K562 (cell line): ENCODE measurements at regions not wholly inside any gene's neighbourhood (a gene's known extent, or its start where the extent isn't known, plus 50 kb on each side); places are given as distances from the start of the nearest gene placed in this dataset.

Experiments used
- ATAC-seq: fragments of 200-7000 bp; cut with Tn5 transposase; 3 replicates; pipeline ENCODE4 v1.9.1; 2020; ENCODE audit warnings: moderate library complexity
- BruUV-seq: library from RNA; stranded (reverse); fragments of 400-500 nt; replicated peaks from 2 replicates; lab custom pipeline; 2021; lab: Mats Ljungman, UMichigan
- CTCF ChIA-PET: fragments of 300-600 bp; formaldehyde crosslinking; extraction: SDS; loops from one replicate; lab custom pipeline; 2021; ENCODE audit warnings: low intra/inter-chr PET ratio; lab: Yijun Ruan, JAX
- POLR2A ChIA-PET: fragments of 300-600, 350-650 bp; sonication (Branson Sonifier 250); formaldehyde crosslinking; extraction: SDS; loops from one replicate; lab custom pipeline; 2021; ENCODE audit warnings: antibody characterized with exemption, inconsistent platforms; lab: Yijun Ruan, JAX
- DNase-seq, 4 experiments: peaks; one replicate each; pipeline versions ENCODE4 v3.0.0 to v3.0.0-alpha.2; 2011 to 2018; ENCODE audit warnings: low spot score in 3 of 4, mixed read lengths in 3 of 4; ENCODE audit errors: extremely low read depth in 1 of 4
- FAIRE-seq: peaks from 2 replicates; lab custom pipeline; 2011; peaks lifted over from hg19 to GRCh38; lab: Jason Lieb, UNC
- H2AFZ ChIP-seq: 2 replicates; pipeline ENCODE4 v1.6.0; 2011; ENCODE audit warnings: low read depth, low read length, control low read depth, inconsistent platforms
- H3K27ac ChIP-seq: fragments of 200-600 bp; 3 replicates; pipeline ENCODE4 v1.8.0; 2011; ENCODE audit warnings: low read depth, mild to moderate bottlenecking, control low read depth, inconsistent platforms, low read length, moderate library complexity, mixed read lengths; ENCODE audit errors: extremely low read depth
- H3K27me3 ChIP-seq, 2 experiments: fragments of 300-600 bp in 1 of 2; 2 replicates in 1 of 2; 3 replicates in 1 of 2; pipeline versions ENCODE4 v1.6.0 to v1.8.0; 2011; ENCODE audit warnings: inconsistent platforms in 2 of 2, low read length in 2 of 2, mild to moderate bottlenecking in 1 of 2, mixed read lengths in 1 of 2, moderate library complexity in 1 of 2; ENCODE audit not compliant: control insufficient read depth in 2 of 2, insufficient read depth in 2 of 2
- H3K36me3 ChIP-seq: fragments of 300-600 bp; 3 replicates; pipeline ENCODE4 v1.8.0; 2011; ENCODE audit warnings: mild to moderate bottlenecking, low read length, inconsistent platforms; ENCODE audit not compliant: control insufficient read depth, insufficient read depth
- H3K4me1 ChIP-seq, 2 experiments: fragments of 200-600 bp in 1 of 2; replicated peaks in 1 of 2; 2 replicates in 1 of 2; 3 replicates in 1 of 2; pipeline versions ENCODE4 v1.5.1 to v1.8.0; 2011; ENCODE audit warnings: inconsistent platforms in 2 of 2, low read length in 2 of 2, mild to moderate bottlenecking in 1 of 2, mixed read lengths in 1 of 2, moderate library complexity in 1 of 2; ENCODE audit not compliant: control insufficient read depth in 2 of 2, insufficient read depth in 2 of 2
- H3K4me2 ChIP-seq: 2 replicates; pipeline ENCODE4 v1.6.1; 2011; ENCODE audit warnings: low read length, control low read depth, inconsistent platforms, mixed read lengths; ENCODE audit not compliant: insufficient read depth
- H3K4me3 ChIP-seq: fragments of 200-600 bp; sonication (generic), shearing (Covaris generic); 2 replicates; pipeline ENCODE4 v1.5.1; 2016; ENCODE audit warnings: control low read depth, inconsistent platforms
- H3K79me2 ChIP-seq: fragments of 200-600 bp; 3 replicates; pipeline ENCODE4 v1.8.0; 2011; ENCODE audit warnings: low read length, inconsistent platforms; ENCODE audit not compliant: control insufficient read depth, insufficient read depth
- H3K9ac ChIP-seq, 2 experiments: 2 replicates each; pipeline versions ENCODE4 v1.6.0 to v1.6.1; 2011; ENCODE audit warnings: low read depth in 2 of 2, low read length in 2 of 2, control low read depth in 1 of 2, inconsistent platforms in 1 of 2, mild to moderate bottlenecking in 1 of 2, mixed read lengths in 1 of 2; ENCODE audit not compliant: insufficient read depth in 1 of 2
- H3K9me1 ChIP-seq: one replicate; pipeline ENCODE4 v1.6.0; 2011; ENCODE audit warnings: inconsistent platforms, mild to moderate bottlenecking, low read length, moderate library complexity; ENCODE audit not compliant: control insufficient read depth, insufficient read depth
- H3K9me3 ChIP-seq: replicated peaks from 2 replicates; pipeline ENCODE4 v1.5.1; 2011; ENCODE audit warnings: low read depth, low read length, inconsistent platforms; ENCODE audit not compliant: control insufficient read depth, insufficient read depth
- H4K20me1 ChIP-seq: replicated peaks from 2 replicates; pipeline ENCODE4 v1.6.1; 2011; ENCODE audit warnings: low read length, inconsistent platforms, mixed read lengths; ENCODE audit not compliant: control insufficient read depth, insufficient read depth
- CBX3 ChIP-seq, 2 experiments: IDR thresholded peaks; 1 replicate in 1 of 2; 2 replicates in 1 of 2; pipeline ENCODE4 v1.6.1; 2012; ENCODE audit warnings: inconsistent platforms in 2 of 2, low read length in 2 of 2, borderline replicate concordance in 1 of 2, control low read depth in 1 of 2
- CBX5 ChIP-seq: IDR thresholded peaks from 2 replicates; pipeline ENCODE4 v1.6.1; 2014; ENCODE audit warnings: low read depth, borderline replicate concordance
- CCNT2 ChIP-seq: IDR thresholded peaks from 2 replicates; pipeline ENCODE4 v1.6.1; 2011; ENCODE audit warnings: borderline replicate concordance, low read depth, mild to moderate bottlenecking, moderate library complexity, mixed read lengths, low read length; ENCODE audit not compliant: insufficient read length; ENCODE audit errors: extremely low read depth
- ETS1 ChIP-seq: conservative IDR thresholded peaks from 2 replicates; pipeline ENCODE4 v1.6.1; 2011; ENCODE audit warnings: low read depth, mild to moderate bottlenecking, low read length; ENCODE audit not compliant: control insufficient read depth
- GABPB1 ChIP-seq: sonication (generic); formaldehyde crosslinking; IDR thresholded peaks from 2 replicates; pipeline ENCODE4 v1.8.0; 2022; ENCODE audit warnings: mild to moderate bottlenecking, missing genetic modification reagents
- GATA2 ChIP-seq: sonication (generic); formaldehyde crosslinking; IDR thresholded peaks from 2 replicates; pipeline ENCODE4 v1.4.0; 2020; ENCODE audit warnings: mild to moderate bottlenecking, missing genetic modification reagents
- GTF2E2 ChIP-seq: fragments of 200-800 bp; sonication (Bioruptor generic); IDR thresholded peaks from 2 replicates; pipeline ENCODE4 v1.6.1; 2016; ENCODE audit warnings: missing genetic modification characterization, missing compliant biosample characterization
- HLTF ChIP-seq: fragments of 450-650 bp; IDR thresholded peaks from 2 replicates; pipeline ENCODE4 v1.6.1; 2016
- HNRNPLL ChIP-seq: fragments of 200-400 bp; formaldehyde crosslinking; IDR thresholded peaks from 2 replicates; pipeline ENCODE4 v1.6.1; 2017; ENCODE audit warnings: low read length, low read depth, mild to moderate bottlenecking; ENCODE audit not compliant: poor library complexity, severe bottlenecking
- NBN ChIP-seq: fragments of 450-650 bp; IDR thresholded peaks from 2 replicates; pipeline ENCODE4 v1.6.1; 2016; ENCODE audit warnings: low read depth, mild to moderate bottlenecking
- PTTG1 ChIP-seq: fragments of 450-650 bp; IDR thresholded peaks from 2 replicates; pipeline ENCODE4 v1.6.1; 2016; ENCODE audit warnings: low read depth, mild to moderate bottlenecking, missing genetic modification characterization, missing compliant biosample characterization
- RFX7 ChIP-seq: fragments of 250-450 bp; sonication (Bioruptor Pico); IDR thresholded peaks from 2 replicates; pipeline ENCODE4 v1.5.1; 2021; ENCODE audit warnings: mild to moderate bottlenecking
- SMARCA4 ChIP-seq: fragments of 450-650 bp; IDR thresholded peaks from 2 replicates; pipeline ENCODE4 v1.6.1; 2016
- SRSF1 ChIP-seq: fragments of 200-400 bp; formaldehyde crosslinking; IDR thresholded peaks from 2 replicates; pipeline ENCODE4 v1.6.1; 2017; ENCODE audit warnings: mild to moderate bottlenecking, low read depth, low read length, moderate library complexity
- TBP ChIP-seq: optimal IDR thresholded peaks from 2 replicates; pipeline ENCODE3; 2011; ENCODE audit warnings: low read depth, low read length, improper control_type of control experiment
- ZBTB34 ChIP-seq: fragments of 250-450 bp; sonication (Bioruptor Pico); IDR thresholded peaks from 2 replicates; pipeline ENCODE4 v1.8.0; 2021; ENCODE audit warnings: mild to moderate bottlenecking, moderate library complexity
- ZNF764 ChIP-seq: fragments of 250-450 bp; sonication (Bioruptor Pico); IDR thresholded peaks from 2 replicates; pipeline ENCODE4 v1.4.0; 2020; ENCODE audit warnings: low read depth, mild to moderate bottlenecking, moderate library complexity
- ZSCAN29 ChIP-seq: fragments of 450-650 bp; IDR thresholded peaks from 2 replicates; pipeline ENCODE4 v1.6.1; 2017
- WGBS: fragments of 100-300 bp; shearing (Covaris generic); methylation state at CpG from one replicate; pipeline ENCODE4 v1.1.6; 2016; ENCODE audit warnings: low coverage, mixed read lengths; ENCODE audit not compliant: insufficient coverage; ENCODE audit errors: missing lambda C conversion rate; 5-methylcytosine and 5-hydroxymethylcytosine counted together
- in situ Hi-C: fragments of 300-500 bp; cut with MboI; formaldehyde crosslinking; loops from 4 replicates; pipeline ENCODE4 v1.15.0; 2018; ENCODE audit warnings: inconsistent platforms, mixed read lengths
- intact Hi-C: fragments of 100-400 bp; cut with micrococcal nuclease; formaldehyde crosslinking; loops from 2 replicates; pipeline ENCODE4 v1.14.2; 2022

- ATAC-seq, result no peak
- Histone ChIP-seq H3K9ac (no peak overlapping the region), H3K27me3 (peaks cover 13 to 33% of the 10 kb centered on the region in 2 experiments; a peak in 2 of 5 replicates), H3K27ac (no peak overlapping the region), H4K20me1 (no peaks in the 10 kb centered on the region), H3K79me2 (no peaks in the 10 kb centered on the region), H2AFZ (no peak overlapping the region), H3K36me3 (no peaks in the 10 kb centered on the region), H3K9me1 (no peaks in the 10 kb centered on the region), H3K4me1 (peaks cover 0 to 19% of the 10 kb centered on the region in 2 experiments; a peak in 3 of 5 replicates), H3K9me3 (no peaks in the 10 kb centered on the region), H3K4me2 (no peak overlapping the region), H3K4me3 (no peak overlapping the region)
- 26% methylated on average over 7 of the region's 7 CpGs for WGBS
- TF ChIP-seq ZBTB34 (CRISPR knock-in tag) (no peak), RFX7 (CRISPR knock-in tag) (no peak), GATA2 (CRISPR knock-in tag) (no peak), HNRNPLL (no peak), SMARCA4 (no peak), SRSF1 (no peak), CBX5 (no peak), CCNT2 (no peak), ETS1 (no peak), GABPB1 (no peak), GTF2E2 (tag) (no peak), CBX3 (IDR thresholded peaks at IDR 0.05; ENCODE audit: borderline replicate concordance in 1 of 2, low read length in 2 of 2) (no peak), TBP (no peak), ZNF764 (CRISPR knock-in tag) (no peak), NBN (no peak), HLTF (no peak), ZSCAN29 (no peak), PTTG1 (tag) (no peak)
- ChIA-PET POLR2A (interaction anchor here (0.6 to 2.0 kb wide), 4 partner anchors 10 to 75 kb away, joined by 3 to 8 read pairs (median 4); no protein-coding TSS in a partner anchor), CTCF (no interaction called here)
- DNase-seq, result no peak
- no peak for FAIRE-seq
- intact Hi-C loops (loop anchor here (10.0 kb wide), 1 partner anchor 287 kb away; the partner anchor contains the start of gene GRM4), in situ Hi-C loops (no loop called here)
- BruUV-seq, result no TSS peak
These were observed 54.2 kb upstream of the MLN start for GRCh38 chr6:33857932-33858475.
